Mucosa of rectum (tissue), 2 donors: ENCODE measurements at regions not wholly inside any gene's neighbourhood (a gene's known extent, or its start where the extent isn't known, plus 50 kb on each side); places are given as distances from the start of the nearest gene placed in this dataset.

Experiments used
- H3K27ac ChIP-seq, 2 donors: one replicate each; pipeline ENCODE4 v1.7.0; 2013; ENCODE audit warnings: inconsistent platforms in 2 of 2, low read depth in 2 of 2, low read length in 2 of 2
- H3K27me3 ChIP-seq, 2 donors: one replicate each; pipeline ENCODE4 v1.7.0; 2013; ENCODE audit warnings: low read length in 2 of 2; ENCODE audit not compliant: control insufficient read depth in 2 of 2, insufficient read depth in 2 of 2
- H3K36me3 ChIP-seq, 2 donors: one replicate each; pipeline ENCODE4 v1.7.0; 2013; ENCODE audit warnings: low read length in 2 of 2; ENCODE audit not compliant: control insufficient read depth in 2 of 2, insufficient read depth in 2 of 2
- H3K4me1 ChIP-seq, 2 donors: one replicate each; pipeline ENCODE4 v1.7.0; 2013; ENCODE audit warnings: low read length in 2 of 2, mild to moderate bottlenecking in 1 of 2; ENCODE audit not compliant: control insufficient read depth in 2 of 2, insufficient read depth in 2 of 2
- H3K4me3 ChIP-seq, 2 donors: one replicate each; pipeline ENCODE4 v1.7.0; 2013; ENCODE audit warnings: low read length in 2 of 2
- H3K9ac ChIP-seq, 2 donors: one replicate each; pipeline ENCODE4 v1.7.0; 2013; ENCODE audit warnings: low read length in 2 of 2, low read depth in 1 of 2, mild to moderate bottlenecking in 1 of 2
- H3K9me3 ChIP-seq, 2 donors: one replicate each; pipeline ENCODE4 v1.7.0; 2013; ENCODE audit warnings: low read length in 2 of 2; ENCODE audit not compliant: control insufficient read depth in 2 of 2
- donor health status: healthy.
- donor health status: Normal muscosa, but diverticular disease.

GRCh38 chr1:83531521-83532309 lies 467.2 kb downstream of the TTLL7 start:
- H3K4me3 ChIP-seq = no peak overlapping the region
- no peaks in the 10 kb centered on the region for H3K4me1 ChIP-seq
- H3K9ac ChIP-seq = no peak overlapping the region
- no peaks in the 10 kb centered on the region for H3K9me3 ChIP-seq
- no peaks in the 10 kb centered on the region for H3K36me3 ChIP-seq
- no peak overlapping the region for H3K27ac ChIP-seq
- H3K27me3 ChIP-seq = no peaks in the 10 kb centered on the region

DNA sequence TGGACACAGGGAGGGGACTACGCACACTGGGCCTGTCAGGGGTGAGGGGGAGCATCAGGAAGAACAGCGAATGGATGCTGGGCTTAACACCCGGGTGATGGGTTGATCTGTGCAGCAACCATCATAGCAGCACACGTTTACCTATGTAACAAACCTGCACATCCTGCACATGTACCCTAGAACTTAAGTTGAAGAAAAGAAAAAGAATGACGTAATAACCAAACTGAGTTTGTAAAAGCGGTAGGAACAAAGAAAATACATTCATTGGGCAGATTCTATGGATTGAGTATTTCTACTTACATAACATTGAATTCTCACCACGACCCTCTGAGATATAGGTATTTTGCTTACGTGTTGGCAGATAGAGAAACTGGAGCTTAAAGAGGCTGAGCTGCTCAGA lies 468.4 kb downstream of the TTLL7 start:
- H3K9me3 ChIP-seq = no peaks in the 10 kb centered on the region
- H3K27me3 ChIP-seq = no peaks in the 10 kb centered on the region
- no peaks in the 10 kb centered on the region for H3K36me3 ChIP-seq
- no peak overlapping the region for H3K4me3 ChIP-seq
- H3K27ac ChIP-seq = no peak overlapping the region
- no peaks in the 10 kb centered on the region for H3K4me1 ChIP-seq
- no peak overlapping the region for H3K9ac ChIP-seq

GRCh38 chr1:83527987-83528386 lies 470.9 kb downstream of the TTLL7 start:
- Histone ChIP-seq H3K36me3 (no peaks in the 10 kb centered on the region), H3K27ac (no peak overlapping the region), H3K4me3 (no peak overlapping the region), H3K27me3 (no peaks in the 10 kb centered on the region), H3K9me3 (no peaks in the 10 kb centered on the region), H3K4me1 (no peaks in the 10 kb centered on the region), H3K9ac (no peak overlapping the region)

DNA sequence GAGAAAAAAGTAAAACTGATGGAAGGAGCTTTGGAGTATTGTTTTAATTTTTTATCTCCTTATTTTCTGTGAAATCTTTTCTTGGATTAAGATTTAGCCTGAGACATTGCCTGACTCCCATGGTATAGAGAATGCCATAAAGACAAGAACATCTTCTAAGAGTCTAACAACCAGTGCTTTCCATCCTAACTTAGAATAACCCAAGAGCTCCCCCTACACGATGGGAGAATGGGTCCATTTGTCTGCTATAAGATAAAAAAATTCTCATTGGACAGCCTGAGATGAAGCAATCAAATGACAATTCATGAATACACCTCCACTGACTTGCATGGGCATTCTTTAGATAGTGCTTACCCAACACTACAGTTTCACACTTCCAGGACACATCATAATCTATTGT lies 478.1 kb downstream of the TTLL7 start:
- Histone ChIP-seq H3K9ac (no peak overlapping the region), H3K4me3 (no peak overlapping the region), H3K36me3 (no peaks in the 10 kb centered on the region), H3K4me1 (no peaks in the 10 kb centered on the region), H3K27me3 (no peaks in the 10 kb centered on the region), H3K9me3 (no peaks in the 10 kb centered on the region), H3K27ac (no peak overlapping the region)

DNA sequence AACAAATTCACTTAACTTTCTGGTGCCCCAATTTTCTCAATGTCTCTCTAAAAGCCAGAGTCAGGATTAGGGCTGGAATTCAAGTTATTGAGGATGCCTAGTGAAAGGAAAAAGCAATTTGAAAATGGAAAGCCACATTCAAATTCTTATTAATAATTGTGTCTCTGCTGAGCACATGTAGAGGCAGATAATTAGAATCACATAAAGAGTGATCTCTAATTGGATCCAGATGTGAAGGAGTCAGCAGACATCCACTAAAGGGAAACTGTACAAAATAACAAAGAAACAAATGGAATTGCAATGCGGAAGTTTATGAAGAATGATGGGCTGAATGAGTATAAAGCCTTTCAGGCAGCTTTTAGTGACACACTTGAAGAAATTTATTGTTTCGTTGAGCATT lies 482.6 kb downstream of the TTLL7 start:
- Histone ChIP-seq H3K27ac (no peak overlapping the region), H3K9me3 (no peaks in the 10 kb centered on the region), H3K9ac (no peak overlapping the region), H3K4me3 (no peak overlapping the region), H3K4me1 (no peaks in the 10 kb centered on the region), H3K27me3 (no peaks in the 10 kb centered on the region), H3K36me3 (no peaks in the 10 kb centered on the region)

DNA sequence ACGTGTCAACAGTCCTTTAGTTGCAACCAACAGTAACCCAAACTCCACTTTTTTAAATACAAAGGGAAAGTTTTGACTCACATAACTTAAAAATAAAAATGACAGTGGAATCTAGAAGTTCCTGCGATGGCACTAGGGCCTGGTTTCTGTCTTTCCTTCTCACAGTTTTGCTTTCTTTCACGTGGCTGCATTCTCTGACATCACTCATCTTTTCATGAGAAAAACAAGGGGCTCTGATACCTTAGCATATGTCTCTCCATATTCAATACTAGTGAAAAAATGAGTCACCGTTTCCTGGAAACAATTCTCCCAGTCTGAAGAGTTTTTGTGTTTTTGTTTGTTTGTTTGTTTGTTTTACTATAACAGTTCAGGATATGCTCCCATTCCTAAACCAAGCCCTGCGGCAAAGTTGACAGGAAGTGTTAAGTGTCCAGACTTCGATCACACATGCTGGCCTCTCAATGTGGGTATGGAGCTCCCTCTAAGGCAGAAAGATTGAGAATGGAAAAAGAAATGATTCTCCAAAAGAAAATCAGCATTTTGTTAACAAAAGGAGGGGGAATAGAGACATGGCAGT lies 483.3 kb downstream of the TTLL7 start:
- no peaks in the 10 kb centered on the region for H3K27me3 ChIP-seq
- H3K4me1 ChIP-seq = no peaks in the 10 kb centered on the region
- H3K9ac ChIP-seq = no peak overlapping the region

DNA sequence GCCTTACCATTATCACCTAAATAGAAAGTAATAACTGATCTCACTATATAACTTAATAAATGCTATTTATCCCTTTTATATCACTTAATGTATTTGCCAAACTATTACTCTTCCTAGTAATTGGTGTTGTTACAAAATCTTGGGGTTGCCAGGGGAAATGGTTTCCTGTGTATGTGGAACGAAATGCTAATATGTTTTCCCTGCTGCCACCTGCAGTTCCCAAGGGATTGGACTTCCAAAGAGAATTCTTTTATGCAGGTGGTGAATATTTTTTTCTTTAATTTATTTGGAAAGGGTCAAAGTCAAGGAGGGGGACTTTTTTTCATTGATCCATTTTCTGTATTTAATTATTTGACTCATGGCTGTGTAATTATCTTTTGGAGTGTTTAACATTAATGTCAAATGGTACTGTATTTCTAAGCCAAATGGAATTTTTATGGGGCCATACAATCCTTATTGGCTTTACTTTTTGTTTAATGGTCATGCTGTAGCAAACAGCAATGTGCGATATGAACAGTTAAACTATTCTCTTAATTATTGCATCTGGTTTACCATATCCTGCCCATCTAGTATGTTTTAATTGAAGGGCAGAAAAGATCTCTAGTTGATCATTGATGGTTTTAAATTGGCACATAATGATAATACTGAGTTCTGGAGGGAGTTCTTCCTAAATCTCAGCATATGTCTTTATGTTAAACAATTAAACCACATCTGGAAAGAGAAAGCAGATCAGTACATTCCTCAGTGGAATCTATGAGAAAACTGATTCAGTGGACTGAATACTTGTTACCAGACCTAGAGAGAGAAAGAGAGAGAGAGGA lies 486.3 kb downstream of the TTLL7 start:
- Histone ChIP-seq H3K36me3 (no peaks in the 10 kb centered on the region), H3K27ac (no peak overlapping the region), H3K27me3 (no peaks in the 10 kb centered on the region), H3K4me1 (no peaks in the 10 kb centered on the region), H3K4me3 (no peak overlapping the region), H3K9ac (no peak overlapping the region), H3K9me3 (no peaks in the 10 kb centered on the region)

More for the DNA sequence above, 483.3 kb downstream of the TTLL7 start:
- Histone ChIP-seq H3K27ac (no peak overlapping the region), H3K4me3 (no peak overlapping the region), H3K9me3 (no peaks in the 10 kb centered on the region), H3K36me3 (no peaks in the 10 kb centered on the region)

DNA sequence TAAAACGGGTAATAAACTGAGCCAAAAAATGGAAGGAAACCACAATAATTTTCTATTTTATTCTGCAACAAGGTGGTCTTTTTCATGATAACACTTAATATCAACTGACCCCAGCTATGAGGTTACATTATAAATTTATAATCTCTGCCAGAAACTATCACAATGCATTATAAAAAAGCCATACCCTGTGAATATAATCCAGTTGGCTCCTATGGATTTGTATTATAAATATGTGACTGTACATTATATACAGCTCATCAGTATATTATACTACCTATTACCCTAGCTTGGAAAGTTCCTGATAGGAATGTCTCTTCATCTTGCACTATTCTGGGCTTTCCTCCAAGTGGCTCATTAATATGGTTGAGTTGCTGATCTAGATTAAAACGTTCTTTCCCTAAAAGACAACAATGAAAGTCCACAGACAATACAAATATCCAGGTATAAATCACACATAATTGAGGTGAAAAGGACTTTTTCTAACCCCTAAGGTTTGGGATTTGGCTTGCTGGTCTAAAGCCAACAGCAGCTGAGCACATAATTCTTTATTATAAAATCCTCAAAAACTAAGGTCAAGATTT lies 487.7 kb downstream of the TTLL7 start:
- Histone ChIP-seq H3K4me1 (no peaks in the 10 kb centered on the region), H3K27ac (no peak overlapping the region), H3K9ac (no peak overlapping the region), H3K4me3 (no peak overlapping the region), H3K36me3 (no peaks in the 10 kb centered on the region), H3K27me3 (no peaks in the 10 kb centered on the region), H3K9me3 (no peaks in the 10 kb centered on the region)

DNA sequence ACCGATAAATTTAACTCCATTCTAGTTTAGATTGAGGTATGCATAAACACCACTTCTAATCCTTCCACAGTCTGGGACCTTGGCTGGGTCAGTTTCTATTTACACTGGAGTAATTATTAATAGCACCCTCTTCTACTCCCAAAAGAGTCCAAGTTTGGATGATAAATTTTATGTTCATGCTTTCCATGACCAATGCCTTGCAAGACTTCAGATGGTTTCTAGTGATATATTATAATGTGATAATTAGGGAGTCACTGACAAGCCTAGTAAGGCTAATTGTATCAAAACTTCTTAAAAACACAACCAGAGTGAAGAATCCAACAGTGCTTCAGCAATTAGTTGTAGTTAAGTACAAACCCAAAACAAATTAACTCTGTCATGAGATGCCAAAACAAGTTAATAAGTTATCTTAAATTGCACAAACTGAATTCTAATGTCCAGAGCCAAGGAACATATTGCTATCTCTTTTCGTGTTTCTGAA lies 489.6 kb downstream of the TTLL7 start:
- Histone ChIP-seq H3K27me3 (no peaks in the 10 kb centered on the region), H3K36me3 (no peaks in the 10 kb centered on the region), H3K4me3 (no peak overlapping the region), H3K9me3 (no peaks in the 10 kb centered on the region), H3K27ac (no peak overlapping the region), H3K9ac (no peak overlapping the region), H3K4me1 (no peaks in the 10 kb centered on the region)
